ENCODE measurements at regions not wholly inside any gene's neighbourhood (a gene's known extent, or its start where the extent isn't known, plus 50 kb on each side); places are given as distances from the start of the nearest gene placed in this dataset.

GRCh38 chr5:106092455-106092854 is 1578.3 kb downstream of the EFNA5 start:
- Histone ChIP-seq H3K79me2 (ENCODE audit: insufficient read depth, low read length) (no peaks in the 10 kb centered on the region), H3K9me2 (ENCODE audit: insufficient read depth) (no peaks in the 10 kb centered on the region), H3K27ac (ENCODE audit: low read depth, low read length) (no peak overlapping the region), H3K36me3 (ENCODE audit: control insufficient read depth in 1 of 2, insufficient read depth in 2 of 2, low read length in 2 of 2) (no peaks in the 10 kb centered on the region), H3K4me2 (ENCODE audit: low read length) (no peak overlapping the region), H3K9ac (ENCODE audit: low read length) (no peak overlapping the region), H3K27me3 (ENCODE audit: insufficient read depth, low read length) (no peaks in the 10 kb centered on the region), H3K4me1 (ENCODE audit: control insufficient read depth in 1 of 2, insufficient read depth in 2 of 2, low read length in 2 of 2) (no peaks in the 10 kb centered on the region), H3K9me3 (ENCODE audit: control insufficient read depth in 1 of 2, insufficient read depth in 1 of 2, low read depth in 1 of 2, low read length in 2 of 2) (no peaks in the 10 kb centered on the region), H2AFZ (ENCODE audit: low read depth, low read length, poor library complexity, severe bottlenecking) (no peak overlapping the region), H3K4me3 (replicated peaks in 1 of 2; ENCODE audit: low read depth in 1 of 2, low read length in 2 of 2) (no peak overlapping the region), H4K20me1 (ENCODE audit: insufficient read depth) (no peaks in the 10 kb centered on the region)
- no TSS peak for BruUV-seq (replicated peaks)
- CTCF ChIA-PET: no interaction called here
- ATAC-seq (no peak), DNase-seq (ENCODE audit: low read depth, low spot score) (no peak)
- POLR2A ChIA-PET: no interaction called here
- no peak for TF ChIP-seq ZNF274 (IDR thresholded peaks at IDR 0.05; ENCODE audit: low read depth, low read length)
- no peak for TF ChIP-seq CBX3 (IDR thresholded peaks at IDR 0.05; ENCODE audit: low read depth)
- TF ChIP-seq EZH2phosphoT487 (IDR thresholded peaks at IDR 0.05; ENCODE audit: borderline replicate concordance): no peak
- no peak for TF ChIP-seq ZFX (IDR thresholded peaks at IDR 0.05)
- TF ChIP-seq SIN3A (IDR thresholded peaks at IDR 0.05; ENCODE audit: low read depth): no peak
- TF ChIP-seq CTCF (IDR thresholded peaks at IDR 0.05 in 2 of 3, conservative IDR thresholded peaks at IDR 0.05 in 1 of 3; ENCODE audit: borderline replicate concordance in 1 of 3, insufficient read depth in 1 of 3, low read depth in 2 of 3, low read length in 2 of 3): no peak
- no peak for TF ChIP-seq RAD21 (IDR thresholded peaks at IDR 0.05; ENCODE audit: low read depth)
- TF ChIP-seq, protein P1, sequence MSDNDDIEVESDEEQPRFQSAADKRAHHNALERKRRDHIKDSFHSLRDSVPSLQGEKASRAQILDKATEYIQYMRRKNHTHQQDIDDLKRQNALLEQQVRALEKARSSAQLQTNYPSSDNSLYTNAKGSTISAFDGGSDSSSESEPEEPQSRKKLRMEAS (IDR thresholded peaks at IDR 0.05): no peak
- TF ChIP-seq YY1 (IDR thresholded peaks at IDR 0.05; ENCODE audit: extremely low read depth, insufficient replicate concordance, low read depth, low read length): no peak
- TF ChIP-seq, protein P2, sequence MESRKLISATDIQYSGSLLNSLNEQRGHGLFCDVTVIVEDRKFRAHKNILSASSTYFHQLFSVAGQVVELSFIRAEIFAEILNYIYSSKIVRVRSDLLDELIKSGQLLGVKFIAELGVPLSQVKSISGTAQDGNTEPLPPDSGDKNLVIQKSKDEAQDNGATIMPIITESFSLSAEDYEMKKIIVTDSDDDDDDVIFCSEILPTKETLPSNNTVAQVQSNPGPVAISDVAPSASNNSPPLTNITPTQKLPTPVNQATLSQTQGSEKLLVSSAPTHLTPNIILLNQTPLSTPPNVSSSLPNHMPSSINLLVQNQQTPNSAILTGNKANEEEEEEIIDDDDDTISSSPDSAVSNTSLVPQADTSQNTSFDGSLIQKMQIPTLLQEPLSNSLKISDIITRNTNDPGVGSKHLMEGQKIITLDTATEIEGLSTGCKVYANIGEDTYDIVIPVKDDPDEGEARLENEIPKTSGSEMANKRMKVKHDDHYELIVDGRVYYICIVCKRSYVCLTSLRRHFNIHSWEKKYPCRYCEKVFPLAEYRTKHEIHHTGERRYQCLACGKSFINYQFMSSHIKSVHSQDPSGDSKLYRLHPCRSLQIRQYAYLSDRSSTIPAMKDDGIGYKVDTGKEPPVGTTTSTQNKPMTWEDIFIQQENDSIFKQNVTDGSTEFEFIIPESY (IDR thresholded peaks at IDR 0.05; ENCODE audit: extremely low read depth, insufficient replicate concordance, low read length): no peak
- TF ChIP-seq POLR2AphosphoS5 (IDR thresholded peaks at IDR 0.05; ENCODE audit: low read depth, low read length): no peak
- TF ChIP-seq CEBPB (IDR thresholded peaks at IDR 0.05; ENCODE audit: low read depth): no peak
- no peak for TF ChIP-seq EZH2 (IDR thresholded peaks at IDR 0.05)
- TF ChIP-seq POLR2A (IDR thresholded peaks at IDR 0.05; ENCODE audit: borderline replicate concordance, extremely low read depth, insufficient read depth, insufficient read length): no peak
- no peak for TF ChIP-seq FOSL1 (IDR thresholded peaks at IDR 0.05; ENCODE audit: low read depth)
- no peak for TF ChIP-seq JUND (IDR thresholded peaks at IDR 0.05)
- no peak for TF ChIP-seq SRF (IDR thresholded peaks at IDR 0.05; ENCODE audit: low read depth)
- no peak for TF ChIP-seq SP1 (IDR thresholded peaks at IDR 0.05; ENCODE audit: low read depth)
- no peak for TF ChIP-seq ELF1 (IDR thresholded peaks at IDR 0.05; ENCODE audit: borderline replicate concordance, low read depth)
- intact Hi-C loops (cut with micrococcal nuclease): no loop called here
- RAD21 ChIA-PET (ENCODE audit: low non-redundant PET in 1 of 2, low total read pairs in 2 of 2, uncharacterized antibody in 2 of 2, unreplicated experiment in 2 of 2): no interaction called here

All from HCT116 (cell line).